ENCODE measurements at regions not wholly inside any gene's neighbourhood (a gene's known extent, or its start where the extent isn't known, plus 50 kb on each side); places are given as distances from the start of the nearest gene placed in this dataset.

GRCh38 chr9:118306801-118307200 is 602.6 kb downstream of the TLR4 start:
- DNase-seq (ENCODE audit: low spot score): no peak

DNA sequence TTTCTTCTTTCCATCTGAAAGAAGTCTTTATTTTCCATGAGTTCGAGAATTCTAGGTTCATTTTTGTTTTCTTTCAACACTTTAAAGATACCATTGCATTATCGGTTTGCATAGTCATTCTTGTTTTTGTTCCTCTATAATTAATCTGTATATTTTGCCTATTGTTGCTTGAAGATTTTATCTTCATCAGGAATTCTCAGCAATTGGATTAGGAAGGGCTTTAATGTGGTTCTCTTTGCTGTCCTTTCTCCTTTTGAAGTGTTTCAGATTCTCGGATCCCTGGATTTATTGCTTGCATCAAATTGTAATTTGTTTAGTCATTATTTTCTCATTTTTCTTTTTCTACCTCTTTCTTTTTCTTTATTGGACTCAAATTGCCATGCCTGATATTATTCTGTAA is 609.8 kb downstream of the TLR4 start:
- DNase-seq (ENCODE audit: low spot score): no peak

- DNase-seq (ENCODE audit: low spot score): no peak
Observed at GRCh38 chr9:118316831-118317343, 612.7 kb downstream of the TLR4 start.

DNA sequence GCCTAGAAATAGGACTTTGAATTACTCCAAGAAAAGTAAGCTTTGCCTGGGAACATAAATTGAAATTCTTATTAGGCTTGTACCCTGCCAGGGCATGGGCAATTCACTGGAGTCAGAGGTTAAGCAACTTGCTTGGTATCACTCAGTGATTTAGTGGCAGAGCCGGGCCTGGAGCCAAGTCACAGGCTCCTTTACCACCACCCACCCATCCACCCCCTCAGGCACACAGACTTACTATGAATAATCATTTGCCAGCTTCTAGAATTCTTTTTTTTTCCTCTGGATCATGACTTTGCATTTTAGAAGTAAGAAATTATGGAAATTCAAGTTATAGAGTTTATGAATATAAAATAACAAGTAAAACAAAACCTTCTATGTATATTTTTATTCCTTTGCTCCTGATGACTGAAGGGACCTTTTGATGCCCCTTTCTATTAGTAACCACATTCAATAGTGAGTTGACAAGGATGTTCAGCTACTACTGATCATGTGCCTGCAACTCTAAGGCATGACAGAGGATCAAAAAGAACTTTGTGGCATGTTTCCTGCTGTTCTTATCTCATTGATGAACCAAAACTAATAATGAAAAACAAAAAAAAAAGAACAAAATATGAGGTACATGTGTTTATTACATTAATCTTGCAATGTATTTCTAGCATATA is 614.7 kb downstream of the TLR4 start:
- DNase-seq (ENCODE audit: low spot score): no peak

- DNase-seq (ENCODE audit: low spot score): no peak
Observed at GRCh38 chr9:118321788-118322187, 617.6 kb downstream of the TLR4 start.

DNA sequence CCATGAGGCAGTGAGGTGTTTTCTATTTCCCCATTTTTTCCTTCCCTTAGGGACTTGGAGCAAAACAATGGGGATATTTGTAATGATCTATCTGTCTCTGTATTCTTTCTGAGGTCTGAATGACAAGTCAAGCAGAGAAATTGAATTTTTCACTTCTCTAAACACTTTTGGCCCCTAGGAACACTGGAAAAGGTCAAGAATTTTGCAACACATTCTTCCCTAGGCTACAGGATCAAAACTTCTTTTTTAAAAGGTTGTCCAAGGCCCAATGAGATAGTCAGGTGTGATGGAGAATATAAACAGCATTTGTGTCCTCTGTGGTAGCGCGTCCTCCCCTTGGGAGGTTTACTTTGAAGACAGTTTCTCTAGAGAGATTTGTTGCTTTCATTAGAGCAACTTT is 620.5 kb downstream of the TLR4 start:
- no peak for DNase-seq (ENCODE audit: low spot score)

- no peak for DNase-seq (ENCODE audit: low spot score)
Observed at GRCh38 chr9:118325757-118326156, 621.6 kb downstream of the TLR4 start.

DNA sequence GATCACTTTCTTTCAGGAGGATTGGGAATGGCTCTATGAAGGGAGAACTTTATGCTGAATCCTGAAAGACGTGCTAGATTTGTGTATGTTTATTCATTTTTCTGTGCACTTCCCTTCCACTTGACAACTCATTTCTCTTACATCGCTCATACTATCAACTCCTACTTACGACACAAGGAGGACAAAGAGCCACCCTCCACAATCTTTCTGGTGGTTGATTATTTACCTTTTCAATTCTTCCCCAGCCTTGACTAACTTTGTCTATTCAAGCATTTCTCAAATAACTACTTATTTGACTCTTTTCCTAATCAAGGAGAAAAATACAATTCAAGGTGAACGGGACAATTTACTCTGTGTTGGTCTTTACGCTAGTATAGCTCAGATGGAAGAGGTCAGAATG is 622.1 kb downstream of the TLR4 start:
- no peak for DNase-seq (ENCODE audit: low spot score)

GRCh38 chr9:118330191-118330986 is 626.2 kb downstream of the TLR4 start:
- DNase-seq (ENCODE audit: low spot score): no peak

- no peak for DNase-seq (ENCODE audit: low spot score)
Observed at GRCh38 chr9:118331622-118332045, 627.4 kb downstream of the TLR4 start.

GRCh38 chr9:118336250-118336942 is 632.2 kb downstream of the TLR4 start:
- no peak for DNase-seq (ENCODE audit: low spot score)

DNA sequence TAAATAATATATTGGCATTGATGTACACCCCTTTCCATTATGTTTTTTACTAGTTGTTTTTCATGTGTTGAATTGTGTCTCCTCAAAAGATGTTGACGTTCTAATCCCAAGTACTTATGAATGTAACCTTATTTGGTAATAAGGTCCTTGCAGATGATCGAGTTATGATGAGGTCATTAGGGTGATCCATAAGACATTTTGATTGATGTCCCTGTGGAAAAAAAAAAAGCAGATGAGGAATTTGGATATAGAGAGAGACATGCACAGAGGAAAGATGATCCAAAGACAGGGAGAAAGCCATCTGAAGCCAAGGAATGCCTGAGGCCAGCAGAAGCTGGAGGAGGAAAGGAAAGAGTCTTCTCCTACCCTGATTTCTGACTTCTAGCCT is 632.7 kb downstream of the TLR4 start:
- no peak for DNase-seq (ENCODE audit: low spot score)

GRCh38 chr9:118360036-118360435 is 655.8 kb downstream of the TLR4 start:
- no peak for DNase-seq (ENCODE audit: low spot score)

GRCh38 chr9:118362123-118362522 is 657.9 kb downstream of the TLR4 start:
- DNase-seq (ENCODE audit: low spot score): no peak

GRCh38 chr9:118362596-118362995 is 658.4 kb downstream of the TLR4 start:
- DNase-seq (ENCODE audit: low spot score): no peak

- DNase-seq (ENCODE audit: low spot score): no peak
Observed at GRCh38 chr9:118364266-118365106, 660.3 kb downstream of the TLR4 start.

DNA sequence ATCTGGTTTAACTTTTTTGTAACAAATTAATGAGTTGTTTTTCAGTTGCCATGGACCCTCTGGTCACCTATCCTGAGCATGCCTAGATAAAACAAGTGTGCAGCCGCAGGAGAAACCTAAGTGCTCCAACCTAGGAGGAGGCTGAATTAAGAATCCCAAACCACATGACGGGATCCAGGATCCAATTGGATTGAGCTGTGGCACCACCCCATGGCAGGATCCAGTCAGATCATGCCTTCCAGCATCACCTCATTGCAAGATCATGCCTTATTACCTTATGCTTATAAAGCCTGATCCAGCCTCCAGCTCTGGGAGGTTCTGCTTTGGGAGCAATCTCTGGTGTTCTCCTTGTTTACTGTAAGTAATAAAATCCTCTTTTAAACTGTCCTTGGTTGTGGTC is 662.0 kb downstream of the TLR4 start:
- no peak for DNase-seq (ENCODE audit: low spot score)

DNA sequence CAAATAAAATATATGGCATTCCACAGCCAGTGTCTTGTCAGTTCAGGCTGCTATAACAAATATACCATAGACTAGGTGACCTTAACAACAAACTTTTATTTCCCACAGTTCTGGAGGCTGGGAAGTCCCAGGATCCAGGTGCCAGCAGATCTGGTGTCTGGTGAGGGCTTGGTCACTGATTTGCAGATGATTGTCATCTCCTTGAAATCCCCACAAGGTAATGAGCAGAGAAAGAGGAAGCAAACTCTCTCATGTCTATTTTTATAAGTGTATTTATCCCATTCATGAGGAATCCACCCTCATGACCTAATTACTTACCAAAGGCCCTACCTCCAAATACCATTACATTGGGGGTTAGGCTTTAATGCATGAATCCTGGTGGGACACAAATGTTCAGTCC is 663.2 kb downstream of the TLR4 start:
- no peak for DNase-seq (ENCODE audit: low spot score)

- no peak for DNase-seq (ENCODE audit: low spot score)
Observed at GRCh38 chr9:118384531-118385100, 680.4 kb downstream of the TLR4 start.

DNA sequence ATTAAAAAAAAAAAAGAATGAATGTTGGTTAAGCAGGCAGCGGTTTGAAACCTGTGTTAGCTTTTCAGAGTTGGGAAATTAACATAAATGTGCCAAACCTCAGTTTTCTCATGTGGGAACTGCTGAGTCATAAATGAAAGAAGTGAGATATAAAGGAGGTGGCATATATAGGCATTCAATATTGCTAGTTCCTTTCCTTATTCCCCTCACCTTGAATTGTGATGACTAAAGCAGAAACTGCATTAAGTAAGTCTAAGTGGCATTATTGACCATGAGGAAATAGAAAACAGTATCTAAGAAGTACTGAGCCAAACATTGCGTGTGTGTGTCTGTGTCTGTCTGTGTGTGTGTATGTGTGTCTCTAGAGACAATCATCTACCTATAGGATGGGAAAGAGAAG is 691.2 kb downstream of the TLR4 start:
- no peak for DNase-seq (ENCODE audit: low spot score)

DNA sequence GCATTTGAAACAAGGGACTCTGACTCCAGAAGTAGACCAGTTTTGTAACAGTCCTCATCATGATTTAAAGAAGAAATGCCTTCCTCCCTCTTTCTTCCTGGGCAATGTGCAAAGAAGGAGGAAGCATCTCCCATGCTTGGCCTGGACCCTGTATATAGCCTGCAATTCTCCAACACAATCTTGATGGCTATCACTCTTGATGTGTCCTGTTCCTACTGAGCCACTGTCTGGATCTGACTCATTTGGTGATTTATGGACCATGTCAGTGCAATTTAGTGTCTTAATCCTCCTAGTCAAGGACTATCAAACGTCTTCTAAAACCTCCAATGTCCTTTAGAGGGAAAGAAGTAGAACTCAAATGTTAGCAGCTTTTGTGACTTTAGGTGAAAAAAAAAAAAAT is 697.3 kb downstream of the TLR4 start:
- DNase-seq (ENCODE audit: low spot score): no peak

DNA sequence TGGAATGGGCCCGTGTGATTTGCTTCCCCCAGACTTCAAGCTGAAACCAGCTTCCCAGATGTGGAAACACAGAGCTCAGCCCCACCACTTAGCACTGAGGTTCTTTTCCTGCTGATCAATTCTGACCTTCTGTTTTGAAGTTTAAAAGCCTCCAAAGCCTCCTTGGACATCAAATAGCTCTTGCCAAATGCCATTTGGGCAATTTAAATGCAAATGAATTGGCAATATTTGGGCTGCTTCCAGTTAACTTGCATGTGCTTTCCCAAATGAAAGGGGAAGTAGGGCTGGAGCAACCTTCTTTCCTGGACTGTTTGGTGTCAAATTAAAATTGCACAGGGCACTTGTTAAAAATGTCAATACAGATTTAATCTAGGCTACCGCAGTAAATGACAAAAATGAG is 710.5 kb downstream of the TLR4 start:
- DNase-seq (ENCODE audit: low spot score): no peak

All from SW480 (cell line).